HL-60 (cell line): ENCODE measurements at regions not wholly inside any gene's neighbourhood (a gene's known extent, or its start where the extent isn't known, plus 50 kb on each side); places are given as distances from the start of the nearest gene placed in this dataset.

ENCODE experiments used
- DNase-seq, 2 experiments: peaks; one replicate each; pipeline ENCODE4 v3.0.0-alpha.2; 2010 to 2020; ENCODE audit warnings: low read depth in 1 of 2, low spot score in 1 of 2
- H3K27ac ChIP-seq: fragments of 250-450 bp; sonication (Bioruptor Pico); replicated peaks from 2 replicates; pipeline ENCODE4 v1.5.1; 2020; ENCODE audit warnings: mild to moderate bottlenecking, moderate library complexity
- H3K27me3 ChIP-seq: fragments of 250-450 bp; sonication (Bioruptor Pico); 2 replicates; pipeline ENCODE4 v1.5.1; 2021; ENCODE audit warnings: mild to moderate bottlenecking, moderate library complexity; ENCODE audit not compliant: insufficient read depth, poor library complexity, severe bottlenecking
- H3K4me3 ChIP-seq: replicated peaks from 2 replicates; pipeline ENCODE4 v1.5.1; 2011; ENCODE audit warnings: mild to moderate bottlenecking, control low read depth, low read length; ENCODE audit not compliant: insufficient read depth
- GABPA ChIP-seq: IDR thresholded peaks from 2 replicates; pipeline ENCODE4 v1.6.1; 2012; ENCODE audit warnings: low read depth
- POLR2AphosphoS5 ChIP-seq: IDR thresholded peaks from 2 replicates; pipeline ENCODE4 v1.6.1; 2012; ENCODE audit warnings: low read depth
- SPI1 ChIP-seq: IDR thresholded peaks from 2 replicates; pipeline ENCODE4 v1.6.1; 2012; ENCODE audit warnings: low read depth, mild to moderate bottlenecking, borderline replicate concordance
- TF ChIP-seq, protein P1 (sequence below): IDR thresholded peaks from 2 replicates; pipeline ENCODE4 v1.6.1; 2012; ENCODE audit warnings: low read depth; ENCODE audit not compliant: insufficient replicate concordance
- TF ChIP-seq, protein P2 (sequence below): IDR thresholded peaks from one replicate; pipeline ENCODE4 v1.5.1; 2011; ENCODE audit warnings: low read length, control low read depth, inconsistent platforms; ENCODE audit not compliant: insufficient read depth

DNA sequence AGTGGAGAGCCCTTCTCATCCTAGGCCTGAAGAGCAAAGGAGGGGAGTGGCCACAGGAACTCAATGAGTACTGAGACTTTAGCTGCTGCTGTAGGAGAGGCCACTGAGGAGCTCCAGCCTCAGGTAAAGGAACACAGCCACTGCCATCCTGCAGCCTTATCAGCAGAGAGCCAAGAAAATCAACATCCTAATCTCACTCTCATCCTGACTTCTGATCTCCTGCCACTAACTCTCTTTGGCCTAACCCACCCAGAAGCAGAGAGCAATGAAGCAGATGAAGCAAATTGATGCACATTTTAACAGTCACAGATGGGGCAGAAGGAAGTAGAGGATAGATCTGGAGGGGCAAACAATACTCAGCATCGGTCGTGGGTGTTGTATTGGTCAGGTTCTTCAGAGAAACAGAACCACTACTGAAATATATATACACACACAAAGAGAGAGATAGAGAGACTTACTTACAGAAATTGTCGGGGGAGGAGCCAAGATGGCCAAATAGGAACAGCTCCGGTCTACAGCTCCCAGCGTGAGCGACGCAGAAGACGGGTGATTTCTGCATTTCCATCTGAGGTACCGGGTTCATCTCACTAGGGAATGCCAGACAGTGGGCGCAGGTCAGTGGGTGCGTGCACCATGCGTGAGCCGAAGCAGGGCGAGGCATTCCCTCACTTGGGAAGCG is 297.6 kb downstream of the MTERF1 start:
- TF ChIP-seq SPI1 (no peak), GABPA (no peak)
- TF ChIP-seq, protein P1, sequence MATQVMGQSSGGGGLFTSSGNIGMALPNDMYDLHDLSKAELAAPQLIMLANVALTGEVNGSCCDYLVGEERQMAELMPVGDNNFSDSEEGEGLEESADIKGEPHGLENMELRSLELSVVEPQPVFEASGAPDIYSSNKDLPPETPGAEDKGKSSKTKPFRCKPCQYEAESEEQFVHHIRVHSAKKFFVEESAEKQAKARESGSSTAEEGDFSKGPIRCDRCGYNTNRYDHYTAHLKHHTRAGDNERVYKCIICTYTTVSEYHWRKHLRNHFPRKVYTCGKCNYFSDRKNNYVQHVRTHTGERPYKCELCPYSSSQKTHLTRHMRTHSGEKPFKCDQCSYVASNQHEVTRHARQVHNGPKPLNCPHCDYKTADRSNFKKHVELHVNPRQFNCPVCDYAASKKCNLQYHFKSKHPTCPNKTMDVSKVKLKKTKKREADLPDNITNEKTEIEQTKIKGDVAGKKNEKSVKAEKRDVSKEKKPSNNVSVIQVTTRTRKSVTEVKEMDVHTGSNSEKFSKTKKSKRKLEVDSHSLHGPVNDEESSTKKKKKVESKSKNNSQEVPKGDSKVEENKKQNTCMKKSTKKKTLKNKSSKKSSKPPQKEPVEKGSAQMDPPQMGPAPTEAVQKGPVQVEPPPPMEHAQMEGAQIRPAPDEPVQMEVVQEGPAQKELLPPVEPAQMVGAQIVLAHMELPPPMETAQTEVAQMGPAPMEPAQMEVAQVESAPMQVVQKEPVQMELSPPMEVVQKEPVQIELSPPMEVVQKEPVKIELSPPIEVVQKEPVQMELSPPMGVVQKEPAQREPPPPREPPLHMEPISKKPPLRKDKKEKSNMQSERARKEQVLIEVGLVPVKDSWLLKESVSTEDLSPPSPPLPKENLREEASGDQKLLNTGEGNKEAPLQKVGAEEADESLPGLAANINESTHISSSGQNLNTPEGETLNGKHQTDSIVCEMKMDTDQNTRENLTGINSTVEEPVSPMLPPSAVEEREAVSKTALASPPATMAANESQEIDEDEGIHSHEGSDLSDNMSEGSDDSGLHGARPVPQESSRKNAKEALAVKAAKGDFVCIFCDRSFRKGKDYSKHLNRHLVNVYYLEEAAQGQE: no peak
- TF ChIP-seq, protein P2, sequence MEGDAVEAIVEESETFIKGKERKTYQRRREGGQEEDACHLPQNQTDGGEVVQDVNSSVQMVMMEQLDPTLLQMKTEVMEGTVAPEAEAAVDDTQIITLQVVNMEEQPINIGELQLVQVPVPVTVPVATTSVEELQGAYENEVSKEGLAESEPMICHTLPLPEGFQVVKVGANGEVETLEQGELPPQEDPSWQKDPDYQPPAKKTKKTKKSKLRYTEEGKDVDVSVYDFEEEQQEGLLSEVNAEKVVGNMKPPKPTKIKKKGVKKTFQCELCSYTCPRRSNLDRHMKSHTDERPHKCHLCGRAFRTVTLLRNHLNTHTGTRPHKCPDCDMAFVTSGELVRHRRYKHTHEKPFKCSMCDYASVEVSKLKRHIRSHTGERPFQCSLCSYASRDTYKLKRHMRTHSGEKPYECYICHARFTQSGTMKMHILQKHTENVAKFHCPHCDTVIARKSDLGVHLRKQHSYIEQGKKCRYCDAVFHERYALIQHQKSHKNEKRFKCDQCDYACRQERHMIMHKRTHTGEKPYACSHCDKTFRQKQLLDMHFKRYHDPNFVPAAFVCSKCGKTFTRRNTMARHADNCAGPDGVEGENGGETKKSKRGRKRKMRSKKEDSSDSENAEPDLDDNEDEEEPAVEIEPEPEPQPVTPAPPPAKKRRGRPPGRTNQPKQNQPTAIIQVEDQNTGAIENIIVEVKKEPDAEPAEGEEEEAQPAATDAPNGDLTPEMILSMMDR: no peak
- Histone ChIP-seq H3K27ac (no peak overlapping the region), H3K4me3 (no peak overlapping the region), H3K27me3 (no peaks in the 10 kb centered on the region)
- no peak for DNase-seq

DNA sequence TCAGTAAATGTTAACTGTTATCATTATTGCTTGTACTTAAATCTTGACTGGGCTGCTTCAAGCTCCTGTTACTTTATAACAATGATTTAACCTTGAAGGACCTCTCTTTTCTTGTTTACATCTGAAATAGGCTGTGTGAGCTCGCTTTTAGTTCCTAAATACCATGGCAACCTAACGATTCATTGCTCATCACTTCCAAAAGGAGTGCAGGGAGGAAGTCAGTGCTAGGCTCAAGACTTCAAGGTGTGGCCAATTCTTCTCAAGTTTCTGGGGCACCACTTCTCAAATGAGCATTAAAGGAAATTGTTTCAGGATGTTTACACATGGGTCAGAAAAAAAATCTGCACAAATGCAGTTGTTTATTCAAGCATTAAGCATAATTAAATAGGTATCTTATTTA is 284.2 kb downstream of the MTERF1 start:
- TF ChIP-seq, protein P2: no peak
- TF ChIP-seq SPI1: peak; percentile 16; the same call in 1 of the 2 replicates
- Histone ChIP-seq H3K27me3 (no peaks in the 10 kb centered on the region), H3K4me3 (no peak overlapping the region), H3K27ac (no peak overlapping the region)
- no peak for DNase-seq

DNA sequence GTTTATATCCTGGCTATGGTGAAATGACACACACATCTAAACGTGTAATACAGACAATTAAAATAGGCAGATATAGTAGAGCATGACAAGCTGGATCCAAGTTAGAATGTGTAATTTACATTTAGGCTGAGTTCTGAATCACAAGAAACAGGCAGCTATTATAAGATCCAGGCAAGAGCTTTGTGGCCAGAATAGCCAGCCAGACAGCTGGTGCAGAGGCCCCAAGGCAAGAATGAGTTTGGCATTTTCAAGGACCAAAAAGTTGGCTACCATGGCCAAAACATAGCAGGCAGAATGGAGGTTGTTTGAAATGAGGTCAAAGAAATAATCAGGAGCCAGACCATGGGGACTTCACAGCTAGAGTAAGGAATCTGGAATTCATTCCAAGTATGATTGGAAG is 281.7 kb downstream of the MTERF1 start:
- no peak overlapping the region for H3K4me3 ChIP-seq
- TF ChIP-seq, protein P1: no peak
- no peak for TF ChIP-seq SPI1
- TF ChIP-seq, protein P2: no peak
- TF ChIP-seq GABPA: no peak
- TF ChIP-seq POLR2AphosphoS5: no peak
- no peaks in the 10 kb centered on the region for H3K27me3 ChIP-seq
- H3K27ac ChIP-seq: no peak overlapping the region
- no peak for DNase-seq

DNA sequence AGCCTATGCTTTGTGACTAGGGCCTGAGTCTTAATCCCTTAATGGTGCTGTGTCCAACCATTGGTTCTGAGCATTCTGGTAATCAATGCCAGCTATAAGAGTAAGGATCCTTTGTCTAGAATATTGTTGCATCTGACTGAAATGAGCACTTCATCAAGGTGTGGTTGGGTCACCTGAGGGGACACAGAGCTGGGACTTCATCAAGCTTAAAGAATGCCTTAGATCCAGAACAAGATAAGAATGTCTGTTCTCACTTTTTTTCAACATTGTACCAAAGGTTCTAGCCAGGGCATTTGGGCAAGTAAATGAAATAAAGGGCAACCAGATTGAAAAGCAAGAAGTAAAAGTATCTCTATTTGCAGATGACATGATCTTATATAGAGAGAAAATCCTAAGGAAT is 280.4 kb downstream of the MTERF1 start:
- DNase-seq: no peak
- no peak overlapping the region for H3K4me3 ChIP-seq
- TF ChIP-seq, protein P2: no peak
- TF ChIP-seq GABPA (no peak), POLR2AphosphoS5 (no peak), SPI1 (no peak)
- TF ChIP-seq, protein P1: no peak
- H3K27ac ChIP-seq: no peak overlapping the region
- no peaks in the 10 kb centered on the region for H3K27me3 ChIP-seq
